OCI-LY3 (cell line): ENCODE measurements at regions not wholly inside any gene's neighbourhood (a gene's known extent, or its start where the extent isn't known, plus 50 kb on each side); places are given as distances from the start of the nearest gene placed in this dataset.

Source experiments
- CTCF ChIP-seq: fragments of 200-600, 300-600 bp; sonication (generic); IDR thresholded peaks from 2 replicates; pipeline ENCODE4 v1.5.1; 2014; ENCODE audit warnings: antibody characterized with exemption, low read length, low read depth
- EZH2phosphoT487 ChIP-seq: fragments of 200-600 bp; shearing (Covaris generic); IDR thresholded peaks from 2 replicates; pipeline ENCODE4 v1.6.1; 2018; ENCODE audit warnings: antibody characterized with exemption, mixed run types, low read depth

DNA sequence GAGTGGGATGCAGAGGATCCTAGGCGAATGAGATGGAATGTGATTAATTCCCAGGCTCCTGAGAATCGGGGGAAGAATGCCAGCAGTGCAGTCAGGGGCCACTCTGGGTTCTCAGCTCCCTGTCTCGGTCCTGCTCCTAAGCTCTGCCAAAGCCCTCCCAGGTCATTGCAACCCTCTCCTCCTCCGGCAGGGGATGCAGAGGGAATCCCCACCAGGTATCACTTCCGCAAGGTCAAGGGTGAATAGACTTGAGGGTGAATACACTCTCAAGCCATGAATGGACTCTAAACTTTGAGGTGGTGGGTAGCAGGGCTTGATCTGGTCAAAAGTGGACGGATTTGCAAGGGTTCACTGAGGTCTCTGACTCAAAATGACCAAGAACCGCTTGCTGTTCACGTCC lies 139.3 kb upstream of the MXRA5 start:
- TF ChIP-seq CTCF (no peak; the same call in 1 of the 2 replicates), EZH2phosphoT487 (no peak)
